A549 (cell line): ENCODE measurements at regions not wholly inside any gene's neighbourhood (a gene's known extent, or its start where the extent isn't known, plus 50 kb on each side); places are given as distances from the start of the nearest gene placed in this dataset.

Source experiments
- CTCF ChIP-seq: fragments of >200 bp; sonication (Bioruptor Twin); formaldehyde crosslinking; IDR thresholded peaks from 3 replicates; pipeline ENCODE4 v1.5.1; 2016
- MAX ChIP-seq: IDR thresholded peaks from 2 replicates; pipeline ENCODE4 v1.6.1; 2012
- POLR2A ChIP-seq: IDR thresholded peaks from 2 replicates; pipeline ENCODE4 v1.6.1; 2012; ENCODE audit warnings: mild to moderate bottlenecking, low read length

GRCh38 chr1:58927722-58928085 lies 143.9 kb upstream of the JUN start:
- TF ChIP-seq CTCF (no peak), POLR2A (no peak), MAX (no peak)
